ENCODE measurements at regions not wholly inside any gene's neighbourhood (a gene's known extent, or its start where the extent isn't known, plus 50 kb on each side); places are given as distances from the start of the nearest gene placed in this dataset.

DNA sequence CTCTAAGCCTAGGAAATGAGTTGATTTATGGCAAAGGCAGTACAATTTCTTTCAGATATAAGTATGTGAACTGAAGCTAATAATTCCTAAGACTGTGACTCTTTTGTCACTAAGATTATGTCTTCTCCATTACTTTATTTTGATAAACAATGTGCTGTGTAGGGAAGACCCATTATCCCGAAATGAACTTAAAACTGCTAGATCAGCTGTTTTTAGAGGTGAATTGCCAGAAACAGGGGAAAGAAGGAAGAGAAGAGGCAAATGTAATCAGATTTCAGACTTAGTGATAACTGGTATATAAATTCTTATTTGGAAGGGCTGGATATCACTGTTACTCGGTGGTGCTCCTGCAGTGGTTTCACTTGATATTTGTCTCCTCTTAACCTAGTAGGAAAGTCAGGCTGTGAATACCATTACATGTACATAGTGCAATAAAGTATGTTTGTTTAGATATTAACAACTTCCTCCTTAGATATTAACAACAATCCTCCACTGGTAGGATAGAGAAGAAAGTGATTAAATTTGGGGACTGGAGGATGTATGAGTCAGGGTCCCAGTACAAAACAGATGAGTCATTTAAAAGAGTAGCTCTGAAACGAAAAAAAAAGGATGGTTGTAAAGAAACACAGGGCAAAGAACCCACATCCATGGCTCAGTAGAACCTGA lies 338.5 kb upstream of the KCNH8 start:
- H3K4me1 ChIP-seq (ENCODE audit: control insufficient read depth, extremely low read depth, insufficient read depth, low read length) = no peaks in the 10 kb centered on the region
- no peaks in the 10 kb centered on the region for H3K36me3 ChIP-seq (ENCODE audit: control insufficient read depth in 2 of 2, extremely low read depth in 1 of 2, insufficient read depth in 2 of 2, low read length in 2 of 2)
- no peaks in the 10 kb centered on the region for H4K20me1 ChIP-seq (ENCODE audit: control insufficient read depth, extremely low read depth, insufficient read depth, low read length)
- H3K9me3 ChIP-seq (ENCODE audit: control insufficient read depth, low read depth, low read length) = no peaks in the 10 kb centered on the region
- H3K4me3 ChIP-seq (ENCODE audit: control insufficient read depth in 2 of 3, extremely low read depth in 1 of 3, insufficient read depth in 2 of 3, low read depth in 1 of 3, low read length in 3 of 3) = no peak overlapping the region
- no peak overlapping the region for H3K27ac ChIP-seq (ENCODE audit: control insufficient read depth, insufficient read depth, low read length)
- H3K79me2 ChIP-seq (ENCODE audit: control insufficient read depth, insufficient read depth, low read length) = no peaks in the 10 kb centered on the region
- H3K4me2 ChIP-seq (ENCODE audit: control insufficient read depth, extremely low read depth, insufficient read depth, low read depth, low read length) = no peak overlapping the region
- dilution Hi-C loops (cut with MboI; ENCODE audit: extremely low pct_ligation_motif_present, low sequenced_read_pairs) = no loop called here
- H3K27me3 ChIP-seq (ENCODE audit: control insufficient read depth, extremely low read depth, insufficient read depth, low read length) = no peaks in the 10 kb centered on the region
- TF ChIP-seq CTCF (optimal IDR thresholded peaks at IDR 0.05 in 1 of 3, IDR thresholded peaks at IDR 0.05 in 1 of 3, conservative IDR thresholded peaks at IDR 0.05 in 1 of 3; ENCODE audit: extremely low read depth in 1 of 3, insufficient read depth in 2 of 3, low read length in 3 of 3) = no peak
- TF ChIP-seq EZH2 (IDR thresholded peaks at IDR 0.05; ENCODE audit: low read length) = no peak
- DNase-seq (ENCODE audit: low read depth, low spot score) (no peak), FAIRE-seq (no peak)
- H3K9ac ChIP-seq (ENCODE audit: control insufficient read depth, extremely low read depth, insufficient read depth, low read length) = no peak overlapping the region
- no peaks in the 10 kb centered on the region for H3K9me1 ChIP-seq (ENCODE audit: control insufficient read depth, extremely low read depth, insufficient read depth, low read length)
- no peak overlapping the region for H2AFZ ChIP-seq (ENCODE audit: control insufficient read depth, low read length)

DNA sequence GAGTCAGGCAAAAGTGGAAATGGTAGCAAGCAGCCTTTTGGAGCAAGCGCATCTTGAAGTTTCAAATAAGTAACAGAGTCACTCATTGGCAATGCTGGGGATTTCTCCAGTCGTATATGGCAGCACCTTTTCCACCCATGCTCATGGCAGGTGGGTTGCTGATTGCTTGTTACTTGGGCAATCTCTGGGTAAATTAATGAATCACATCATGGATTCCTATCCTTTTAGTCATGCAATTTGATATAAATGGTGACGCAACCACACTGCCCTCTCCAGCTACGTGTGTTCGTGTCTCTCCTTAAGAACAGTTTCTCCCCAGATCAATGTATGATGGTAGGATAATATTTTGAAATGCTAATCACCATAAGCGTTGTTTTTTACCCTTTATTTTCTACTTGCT lies 339.9 kb upstream of the KCNH8 start:
- Histone ChIP-seq H3K9me3 (ENCODE audit: control insufficient read depth, low read depth, low read length) (no peaks in the 10 kb centered on the region), H3K27me3 (ENCODE audit: control insufficient read depth, extremely low read depth, insufficient read depth, low read length) (no peaks in the 10 kb centered on the region), H3K4me3 (ENCODE audit: control insufficient read depth in 2 of 3, extremely low read depth in 1 of 3, insufficient read depth in 2 of 3, low read depth in 1 of 3, low read length in 3 of 3) (no peak overlapping the region), H2AFZ (ENCODE audit: control insufficient read depth, low read length) (no peak overlapping the region), H3K9me1 (ENCODE audit: control insufficient read depth, extremely low read depth, insufficient read depth, low read length) (no peaks in the 10 kb centered on the region), H3K4me1 (ENCODE audit: control insufficient read depth, extremely low read depth, insufficient read depth, low read length) (no peaks in the 10 kb centered on the region), H3K4me2 (ENCODE audit: control insufficient read depth, extremely low read depth, insufficient read depth, low read depth, low read length) (no peak overlapping the region), H3K36me3 (ENCODE audit: control insufficient read depth in 2 of 2, extremely low read depth in 1 of 2, insufficient read depth in 2 of 2, low read length in 2 of 2) (no peaks in the 10 kb centered on the region), H3K79me2 (ENCODE audit: control insufficient read depth, insufficient read depth, low read length) (no peaks in the 10 kb centered on the region), H4K20me1 (ENCODE audit: control insufficient read depth, extremely low read depth, insufficient read depth, low read length) (no peaks in the 10 kb centered on the region), H3K27ac (ENCODE audit: control insufficient read depth, insufficient read depth, low read length) (no peak overlapping the region), H3K9ac (ENCODE audit: control insufficient read depth, extremely low read depth, insufficient read depth, low read length) (no peak overlapping the region)
- dilution Hi-C loops (cut with MboI; ENCODE audit: extremely low pct_ligation_motif_present, low sequenced_read_pairs) = no loop called here
- no peak for TF ChIP-seq CTCF (optimal IDR thresholded peaks at IDR 0.05 in 1 of 3, IDR thresholded peaks at IDR 0.05 in 1 of 3, conservative IDR thresholded peaks at IDR 0.05 in 1 of 3; ENCODE audit: extremely low read depth in 1 of 3, insufficient read depth in 2 of 3, low read length in 3 of 3)
- TF ChIP-seq EZH2 (IDR thresholded peaks at IDR 0.05; ENCODE audit: low read length) = no peak
- FAIRE-seq (no peak), DNase-seq (ENCODE audit: low read depth, low spot score) (no peak)

Data from keratinocyte (primary cell).